ENCODE measurements at regions not wholly inside any gene's neighbourhood (a gene's known extent, or its start where the extent isn't known, plus 50 kb on each side); places are given as distances from the start of the nearest gene placed in this dataset.
A peak's percentile ranks its signal among the peaks of the same experiment; 100 is the strongest.

GRCh38 chr18:76546088-76546435 is 51.0 kb upstream of the ZNF516 start:
- DNase-seq (ENCODE audit: low read depth) = peak; percentile 41
- TF ChIP-seq CTCF (conservative IDR thresholded peaks at IDR 0.05; ENCODE audit: low read length) = no peak

GRCh38 chr18:76545433-76546087 is 50.5 kb upstream of the ZNF516 start:
- TF ChIP-seq CTCF (conservative IDR thresholded peaks at IDR 0.05; ENCODE audit: low read length) = no peak
- no peak for DNase-seq (ENCODE audit: low read depth)
- H3K4me3 ChIP-seq (ENCODE audit: low read length) = no peak overlapping the region

More at GRCh38 chr18:76546088-76546435, 51.0 kb upstream of the ZNF516 start:
- H3K4me3 ChIP-seq (ENCODE audit: low read length) = no peak overlapping the region; the same call in 1 of the 2 replicates

DNA sequence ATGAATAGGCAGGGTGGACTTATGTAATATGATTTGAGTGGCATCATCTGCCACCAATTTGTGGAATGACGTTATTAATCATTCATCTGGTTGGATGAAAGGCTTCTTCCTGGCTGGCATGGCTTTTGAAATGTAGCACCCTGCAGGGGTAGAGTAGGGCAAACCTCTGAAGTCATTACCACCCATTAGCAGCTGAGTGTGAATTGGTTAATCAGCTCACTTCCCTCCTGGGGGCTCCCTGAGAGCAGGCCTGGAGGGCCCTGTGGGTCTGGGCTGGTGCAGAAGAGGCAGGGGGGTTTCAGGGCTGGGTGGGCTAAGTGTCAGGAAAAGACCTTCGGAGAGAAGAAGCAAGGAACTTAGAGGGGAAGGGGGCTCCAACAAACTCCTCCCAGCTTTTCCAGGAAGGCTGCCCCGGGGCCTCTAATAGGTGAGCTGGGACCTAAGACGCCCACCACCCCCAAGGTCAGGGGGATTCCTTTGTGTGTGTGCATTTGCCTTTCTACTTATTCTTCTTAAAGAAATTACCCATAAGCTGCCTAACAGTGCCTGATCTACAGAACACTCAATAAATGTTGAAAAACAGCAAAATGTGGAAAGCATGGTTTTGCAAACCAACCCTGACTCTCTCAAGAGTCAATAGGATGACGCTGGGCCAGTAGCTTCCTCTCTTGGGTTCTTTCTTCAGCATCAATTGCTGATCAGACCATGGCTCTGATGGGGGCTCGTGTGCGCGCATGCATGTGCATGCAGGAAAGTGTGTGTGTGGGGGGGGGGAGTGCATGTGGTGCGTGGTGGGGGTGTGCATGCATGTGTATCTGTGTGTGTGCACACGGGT is 49.7 kb upstream of the ZNF516 start:
- no peak overlapping the region for H3K4me3 ChIP-seq (ENCODE audit: low read length)
- no peak for DNase-seq (ENCODE audit: low read depth)
- TF ChIP-seq CTCF (conservative IDR thresholded peaks at IDR 0.05; ENCODE audit: low read length) = no peak

Measured in AG10803 (cell line).